Activated CD8-positive, alpha-beta memory T cell treated with anti-CD3 and anti-CD28 coated beads, Interleukin-2, amount 10 ng/mL, durations not matched to agents 7 days and 5 days (primary cell): ENCODE measurements at regions not wholly inside any gene's neighbourhood (a gene's known extent, or its start where the extent isn't known, plus 50 kb on each side); places are given as distances from the start of the nearest gene placed in this dataset.
"Not testable (repeated sequence)": the region's sequence is repeated elsewhere in the genome, so short reads cannot be mapped to it uniquely, and the experiment has no call there.

ENCODE experiments used
- ATAC-seq: fragments of 150-1000 bp; cut with Tn5 transposase; one replicate; pipeline ENCODE4 v1.10.0; 2021; ENCODE audit warnings: moderate library complexity
- CTCF ChIA-PET: fragments of 350-600 bp; sonication (Branson Sonifier 250); formaldehyde crosslinking; loops from one replicate; lab custom pipeline; 2021; ENCODE audit warnings: antibody characterized with exemption; lab: Charles Lee
- DNase-seq: peaks from one replicate; pipeline ENCODE4 v3.0.0-alpha.2; 2020
- H3K27ac Mint-ChIP-seq: one replicate; pipeline ENCODE4 v1.8.0; 2021; ENCODE audit warnings: mild to moderate bottlenecking, mixed read lengths
- H3K27me3 Mint-ChIP-seq: one replicate; pipeline ENCODE4 v1.8.0; 2021; ENCODE audit warnings: mixed read lengths
- H3K36me3 Mint-ChIP-seq: one replicate; pipeline ENCODE4 v1.8.0; 2021; ENCODE audit warnings: mild to moderate bottlenecking, mixed read lengths
- H3K4me1 Mint-ChIP-seq: one replicate; pipeline ENCODE4 v1.8.0; 2021; ENCODE audit warnings: mixed read lengths
- H3K4me3 Mint-ChIP-seq: one replicate; pipeline ENCODE4 v1.8.0; 2021; ENCODE audit warnings: mild to moderate bottlenecking, moderate library complexity, mixed read lengths
- H3K9me3 Mint-ChIP-seq: one replicate; pipeline ENCODE4 v1.8.0; 2022; ENCODE audit warnings: low read depth, mixed read lengths

DNA sequence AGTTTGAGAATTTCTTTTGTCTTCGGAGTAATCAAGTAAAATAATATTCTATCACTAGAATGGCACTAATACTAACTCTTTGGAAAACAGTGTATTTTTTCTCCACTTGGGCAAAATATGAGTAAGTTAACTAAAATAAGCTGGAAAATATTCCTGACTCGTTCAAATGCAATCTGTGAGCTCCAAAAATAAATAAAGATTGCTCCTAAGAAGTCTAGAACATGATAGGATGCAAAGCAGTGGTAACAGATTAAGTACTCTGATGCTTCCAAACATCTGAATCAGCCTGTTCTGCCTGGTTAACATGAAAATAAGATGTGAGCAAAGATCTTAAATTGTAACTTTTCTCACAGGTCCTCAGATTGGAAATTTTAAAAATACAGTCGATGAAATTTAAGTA, 285.1 kb upstream of the ID4 start:
- no peak overlapping the region for H3K27ac Mint-ChIP-seq
- no peaks in the 10 kb centered on the region for H3K36me3 Mint-ChIP-seq
- no peaks in the 10 kb centered on the region for H3K27me3 Mint-ChIP-seq
- CTCF ChIA-PET: no interaction called here
- no peaks in the 10 kb centered on the region for H3K4me1 Mint-ChIP-seq
- H3K4me3 Mint-ChIP-seq: no peak overlapping the region
- H3K9me3 Mint-ChIP-seq: no peaks in the 10 kb centered on the region
- DNase-seq (no peak), ATAC-seq (no peak)

DNA sequence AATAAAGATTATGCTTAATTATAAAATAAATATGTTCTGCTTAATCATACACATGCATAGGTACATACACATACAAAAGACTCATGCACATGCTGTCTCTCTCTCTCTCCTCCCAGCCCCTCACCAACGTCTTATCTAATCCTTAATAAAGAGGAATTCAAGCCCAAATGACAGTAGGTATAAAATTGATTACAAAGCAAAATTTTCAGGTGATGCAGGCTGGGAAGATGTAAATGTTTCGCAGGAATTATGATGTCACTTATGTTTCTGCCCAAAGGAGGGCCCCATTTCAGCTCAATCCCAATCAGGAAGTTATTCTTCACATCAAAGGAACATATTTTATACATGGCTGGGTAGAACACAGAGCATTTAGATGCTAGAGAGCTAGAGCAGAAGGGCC, 284.6 kb upstream of the ID4 start:
- Mint-ChIP-seq H3K4me1 (no peaks in the 10 kb centered on the region), H3K36me3 (no peaks in the 10 kb centered on the region), H3K9me3 (no peaks in the 10 kb centered on the region), H3K4me3 (no peak overlapping the region), H3K27ac (no peak overlapping the region), H3K27me3 (no peaks in the 10 kb centered on the region)
- DNase-seq (no peak), ATAC-seq (no peak)
- CTCF ChIA-PET: no interaction called here

DNA sequence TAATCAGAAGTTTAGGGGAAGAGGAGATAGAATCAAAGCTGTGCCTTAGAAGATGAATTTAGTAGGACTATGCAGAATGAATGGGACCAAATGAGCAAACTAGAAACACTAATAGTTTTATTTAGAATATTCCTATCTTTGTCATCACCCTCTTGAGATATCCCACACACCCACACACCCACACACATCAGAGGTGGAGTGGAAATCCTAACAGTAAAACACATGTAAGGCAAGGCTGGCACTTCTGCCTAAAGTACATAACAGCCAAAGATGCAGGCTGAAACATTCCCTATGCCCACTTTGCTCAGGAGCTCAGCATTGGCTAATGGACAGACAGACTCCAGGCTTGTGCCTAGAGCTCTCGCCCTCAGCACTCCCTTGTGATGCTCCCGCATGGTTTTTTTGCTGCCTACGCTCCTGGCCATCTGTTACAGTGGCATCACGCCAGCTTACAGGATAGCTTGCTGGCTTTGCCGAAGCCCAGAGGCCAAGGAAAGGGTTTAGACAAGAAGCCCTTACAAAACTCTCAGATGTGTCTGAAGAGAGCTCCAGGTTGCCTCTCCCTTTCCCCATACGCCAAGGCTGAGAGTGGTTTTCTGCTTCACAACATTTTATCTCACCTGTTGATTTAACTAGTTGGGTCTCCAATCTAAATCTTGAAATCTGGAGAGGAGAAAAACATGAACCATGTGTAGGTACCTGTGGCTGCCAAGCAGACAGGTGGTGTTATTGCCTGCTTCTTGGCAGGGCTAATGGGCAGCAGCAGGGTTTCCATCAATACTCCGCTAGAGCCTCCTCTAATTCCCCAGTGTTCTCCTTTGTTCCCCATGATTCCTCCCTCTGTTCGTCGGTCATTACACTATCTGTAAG, 282.6 kb upstream of the ID4 start:
- CTCF ChIA-PET: no interaction called here
- no peak overlapping the region for H3K27ac Mint-ChIP-seq
- no peak overlapping the region for H3K4me3 Mint-ChIP-seq
- H3K4me1 Mint-ChIP-seq: no peaks in the 10 kb centered on the region
- no peaks in the 10 kb centered on the region for H3K27me3 Mint-ChIP-seq
- no peak for DNase-seq
- no peaks in the 10 kb centered on the region for H3K36me3 Mint-ChIP-seq
- ATAC-seq: no peak
- peaks cover 2% of the 10 kb centered on the region for H3K9me3 Mint-ChIP-seq

DNA sequence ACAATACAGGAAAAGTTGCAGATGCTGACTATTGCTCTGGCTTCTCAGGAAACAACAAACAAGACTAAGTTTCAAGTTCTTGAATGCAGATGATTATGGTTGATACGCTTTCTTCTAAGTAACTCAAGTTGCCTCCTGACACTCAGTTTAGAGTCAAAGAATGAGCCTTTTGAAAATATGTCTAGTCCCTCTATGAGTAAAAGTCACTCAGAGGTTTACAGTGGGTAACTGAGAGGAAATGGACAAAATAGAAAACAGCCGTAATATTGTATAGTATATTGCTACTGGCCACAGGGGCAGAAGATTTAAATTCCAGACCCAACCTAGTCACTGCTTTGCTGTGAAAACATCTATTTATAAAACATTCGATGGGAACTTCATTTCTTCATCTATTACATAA, 280.0 kb upstream of the ID4 start:
- CTCF ChIA-PET: no interaction called here
- no peak for ATAC-seq
- Mint-ChIP-seq H3K9me3 (peaks cover 4% of the 10 kb centered on the region), H3K4me1 (no peaks in the 10 kb centered on the region), H3K27ac (no peak overlapping the region), H3K27me3 (no peaks in the 10 kb centered on the region), H3K36me3 (no peaks in the 10 kb centered on the region), H3K4me3 (no peak overlapping the region)
- DNase-seq: no peak

DNA sequence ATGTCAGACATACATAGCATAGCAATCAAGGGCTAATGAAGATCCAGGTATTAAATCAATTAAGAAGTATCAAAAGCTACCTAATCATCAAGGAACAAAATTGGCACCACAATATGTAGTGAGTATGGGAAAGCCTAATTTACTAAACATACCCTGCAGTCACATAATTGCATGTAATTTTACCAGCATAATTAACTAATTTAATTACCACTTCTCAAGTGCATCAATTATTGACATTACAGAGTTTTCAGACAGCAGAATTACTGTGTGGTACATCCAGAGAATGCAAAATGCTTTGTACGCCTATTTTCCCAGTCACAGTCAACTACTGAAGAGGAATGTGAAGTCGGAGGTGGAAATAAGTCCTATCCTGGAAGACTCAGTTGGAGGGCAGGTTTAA, 279.0 kb upstream of the ID4 start:
- DNase-seq: no peak
- CTCF ChIA-PET: no interaction called here
- no peak overlapping the region for H3K4me3 Mint-ChIP-seq
- H3K27ac Mint-ChIP-seq: no peak overlapping the region
- no peak for ATAC-seq
- H3K9me3 Mint-ChIP-seq: peaks cover 4% of the 10 kb centered on the region
- H3K4me1 Mint-ChIP-seq: no peaks in the 10 kb centered on the region
- H3K27me3 Mint-ChIP-seq: no peaks in the 10 kb centered on the region
- H3K36me3 Mint-ChIP-seq: no peaks in the 10 kb centered on the region

DNA sequence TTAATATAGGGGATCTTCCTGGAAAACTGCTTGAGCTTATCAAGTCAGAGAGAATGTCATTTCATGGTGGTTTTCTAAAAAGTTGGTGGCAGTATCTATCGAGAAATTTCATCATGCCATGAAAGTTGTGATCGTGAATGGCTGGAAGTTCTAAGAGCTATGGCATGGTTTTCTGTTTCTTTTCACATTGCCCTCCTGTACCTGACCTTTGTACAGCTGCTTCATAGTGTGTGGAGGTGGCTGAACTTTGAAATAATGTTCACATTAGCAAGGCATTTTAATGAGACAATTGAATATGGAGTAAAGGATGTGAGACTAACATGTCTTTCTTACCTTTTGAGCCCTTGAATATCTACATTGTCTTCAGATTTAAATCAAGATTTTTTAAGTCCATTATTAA, 278.2 kb upstream of the ID4 start:
- no peaks in the 10 kb centered on the region for H3K36me3 Mint-ChIP-seq
- H3K9me3 Mint-ChIP-seq: peaks cover 4% of the 10 kb centered on the region
- H3K4me3 Mint-ChIP-seq: no peak overlapping the region
- H3K27me3 Mint-ChIP-seq: no peaks in the 10 kb centered on the region
- CTCF ChIA-PET: no interaction called here
- H3K27ac Mint-ChIP-seq: no peak overlapping the region
- ATAC-seq: no peak
- DNase-seq: no peak
- H3K4me1 Mint-ChIP-seq: no peaks in the 10 kb centered on the region

DNA sequence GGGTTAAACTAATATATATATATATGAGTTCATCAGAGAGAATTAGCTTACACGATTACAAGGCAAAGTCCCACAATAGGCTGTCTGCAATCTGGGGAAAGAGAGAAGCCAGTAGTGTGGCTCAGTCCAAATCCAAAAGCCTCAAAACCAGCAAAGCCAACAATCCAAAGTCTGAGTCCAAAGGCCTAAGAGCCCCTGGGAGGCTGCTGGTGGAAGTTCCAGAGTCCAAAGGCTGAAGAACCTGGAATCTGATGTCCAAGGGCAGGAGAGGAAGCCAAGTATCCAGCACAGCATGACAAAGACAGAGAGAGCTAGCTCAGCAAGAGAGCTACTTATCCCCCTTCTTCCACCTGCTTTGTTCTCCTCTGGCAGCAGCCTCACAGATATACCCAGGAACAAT, 274.7 kb upstream of the ID4 start:
- Mint-ChIP-seq H3K27ac (no peak overlapping the region), H3K4me1 (no peaks in the 10 kb centered on the region), H3K4me3 (no peak overlapping the region), H3K9me3 (peaks cover 4% of the 10 kb centered on the region), H3K27me3 (no peaks in the 10 kb centered on the region), H3K36me3 (no peaks in the 10 kb centered on the region)
- CTCF ChIA-PET: no interaction called here
- no peak for DNase-seq
- no peak for ATAC-seq

DNA sequence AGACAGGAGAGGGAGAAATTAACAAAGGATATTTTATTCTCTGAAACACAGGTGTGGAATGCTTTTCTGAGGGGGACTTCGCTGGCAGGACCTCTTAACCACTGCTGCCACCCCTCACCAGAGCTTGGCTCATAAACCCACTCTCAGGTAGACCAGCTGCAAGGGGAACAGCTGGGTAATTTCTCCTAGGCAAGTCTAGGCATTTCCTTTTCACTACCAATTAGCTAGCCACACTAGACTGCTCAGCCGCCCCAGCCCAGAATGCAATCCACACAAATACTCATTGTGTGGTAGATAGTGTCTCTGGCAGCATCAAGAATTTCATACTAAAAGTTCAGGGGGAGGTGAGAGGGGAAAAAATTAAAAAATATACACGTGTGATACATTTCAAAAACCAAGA, 267.6 kb upstream of the ID4 start:
- no peaks in the 10 kb centered on the region for H3K4me1 Mint-ChIP-seq
- H3K27me3 Mint-ChIP-seq: no peaks in the 10 kb centered on the region

DNA sequence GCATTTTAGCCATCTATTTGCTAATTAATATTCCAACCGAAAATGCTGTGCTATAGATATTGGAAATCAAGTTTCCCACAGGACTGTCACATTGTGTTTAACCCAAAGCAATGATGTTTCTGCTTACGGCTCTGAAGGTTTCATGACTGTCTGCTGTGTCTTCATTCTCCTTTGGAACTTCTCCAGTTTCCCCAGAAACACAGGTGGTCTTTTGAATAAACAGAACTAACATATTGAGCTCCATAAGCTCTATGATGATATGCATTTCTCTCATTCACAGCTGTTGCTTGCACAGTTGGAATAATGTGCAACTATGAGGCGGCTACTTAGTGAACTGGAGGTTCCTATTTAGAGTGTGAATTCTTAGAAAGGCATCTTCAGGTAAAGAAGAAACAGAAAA, 266.0 kb upstream of the ID4 start:
- H3K36me3 Mint-ChIP-seq: no peaks in the 10 kb centered on the region
- H3K27ac Mint-ChIP-seq: no peak overlapping the region
- CTCF ChIA-PET: no interaction called here
- peaks cover 4% of the 10 kb centered on the region for H3K9me3 Mint-ChIP-seq
- ATAC-seq (no peak), DNase-seq (no peak)
- H3K4me1 Mint-ChIP-seq: no peaks in the 10 kb centered on the region
- H3K4me3 Mint-ChIP-seq: no peak overlapping the region
- no peaks in the 10 kb centered on the region for H3K27me3 Mint-ChIP-seq

More for the DNA sequence above, 267.6 kb upstream of the ID4 start:
- H3K27ac Mint-ChIP-seq: no peak overlapping the region
- DNase-seq: no peak
- H3K9me3 Mint-ChIP-seq: peaks cover 4% of the 10 kb centered on the region
- CTCF ChIA-PET: no interaction called here
- no peaks in the 10 kb centered on the region for H3K36me3 Mint-ChIP-seq
- no peak for ATAC-seq
- no peak overlapping the region for H3K4me3 Mint-ChIP-seq

DNA sequence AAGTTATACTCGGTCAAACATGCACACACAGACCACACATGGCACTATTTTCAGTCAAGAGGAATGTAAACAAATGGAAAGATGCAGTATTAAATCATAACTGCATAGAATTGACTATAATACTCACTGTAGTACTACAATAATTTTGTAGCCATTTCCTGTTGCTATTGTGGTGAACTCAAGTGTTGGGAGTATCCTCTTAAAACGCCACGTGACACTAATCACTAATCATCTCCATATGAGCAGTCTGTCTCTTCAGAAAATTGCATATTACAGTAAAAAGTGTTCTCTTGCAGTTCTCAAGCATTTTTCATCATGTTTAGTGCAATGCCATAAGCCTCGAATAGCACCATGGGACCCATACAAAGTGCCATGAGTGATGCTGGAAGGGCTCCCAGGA, 258.7 kb upstream of the ID4 start:
- no peak for DNase-seq
- H3K4me1 Mint-ChIP-seq: no peaks in the 10 kb centered on the region
- no peak overlapping the region for H3K27ac Mint-ChIP-seq
- no peaks in the 10 kb centered on the region for H3K36me3 Mint-ChIP-seq
- no peak overlapping the region for H3K4me3 Mint-ChIP-seq
- no peak for ATAC-seq
- H3K27me3 Mint-ChIP-seq: no peaks in the 10 kb centered on the region
- CTCF ChIA-PET: no interaction called here
- peaks cover 4% of the 10 kb centered on the region for H3K9me3 Mint-ChIP-seq

DNA sequence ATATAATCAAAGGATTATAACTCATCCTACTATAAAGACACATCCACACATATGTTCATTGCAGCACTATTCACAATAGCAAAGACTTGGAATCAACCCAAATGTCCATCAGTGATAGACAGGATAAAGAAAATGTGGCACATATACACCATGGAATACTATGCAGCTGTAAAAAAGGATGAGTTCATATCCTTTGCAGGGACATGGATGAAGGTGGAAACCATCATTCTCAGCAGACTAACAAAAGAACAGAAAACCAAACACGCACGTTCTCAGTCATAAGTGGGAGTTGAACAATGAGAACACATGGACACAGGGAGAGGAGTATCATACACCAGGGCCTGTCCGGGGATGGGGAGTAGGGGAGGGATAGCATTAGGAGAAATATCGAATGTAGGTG, 253.0 kb upstream of the ID4 start:
- H3K4me3 Mint-ChIP-seq, DNase-seq, H3K27ac Mint-ChIP-seq, H3K4me1 Mint-ChIP-seq, H3K27me3 Mint-ChIP-seq, CTCF ChIA-PET, ATAC-seq, H3K36me3 Mint-ChIP-seq, H3K9me3 Mint-ChIP-seq: not testable (repeated sequence)

DNA sequence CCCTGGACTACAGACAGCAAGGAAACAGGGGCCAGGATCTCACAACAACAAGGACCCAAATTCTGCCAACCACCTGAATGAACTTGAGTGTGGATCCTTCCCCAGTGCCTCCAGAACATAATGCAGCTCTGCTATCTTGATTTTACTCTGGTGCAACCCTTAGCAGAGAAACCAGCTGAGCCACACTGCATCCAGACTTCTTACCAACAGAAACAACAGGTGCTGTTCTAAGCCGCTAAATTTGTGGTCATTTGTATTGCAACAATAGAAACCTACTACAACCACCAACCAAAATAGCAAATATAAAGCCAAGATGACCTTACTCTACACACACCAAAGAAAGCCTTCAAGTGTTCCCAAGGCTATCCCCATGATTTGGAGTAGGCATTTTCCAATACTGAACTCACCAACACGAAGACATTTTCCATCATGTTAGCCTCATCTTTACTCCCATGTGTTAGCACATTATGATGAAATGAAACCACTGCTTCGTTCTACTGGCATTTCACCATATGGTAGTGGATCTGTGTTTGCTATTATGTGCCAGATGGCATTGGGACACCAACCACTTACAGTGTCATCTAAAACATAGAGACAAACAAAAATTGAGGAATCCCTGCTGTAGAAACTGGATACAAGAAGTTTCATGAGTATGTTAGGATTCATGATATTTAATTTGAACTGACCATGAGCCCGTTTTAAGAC, 249.8 kb upstream of the ID4 start:
- Mint-ChIP-seq H3K36me3 (no peaks in the 10 kb centered on the region), H3K27ac (no peak overlapping the region), H3K9me3 (peaks cover 4% of the 10 kb centered on the region), H3K27me3 (no peaks in the 10 kb centered on the region), H3K4me1 (no peaks in the 10 kb centered on the region), H3K4me3 (no peak overlapping the region)
- ATAC-seq (no peak), DNase-seq (no peak)
- CTCF ChIA-PET: no interaction called here

DNA sequence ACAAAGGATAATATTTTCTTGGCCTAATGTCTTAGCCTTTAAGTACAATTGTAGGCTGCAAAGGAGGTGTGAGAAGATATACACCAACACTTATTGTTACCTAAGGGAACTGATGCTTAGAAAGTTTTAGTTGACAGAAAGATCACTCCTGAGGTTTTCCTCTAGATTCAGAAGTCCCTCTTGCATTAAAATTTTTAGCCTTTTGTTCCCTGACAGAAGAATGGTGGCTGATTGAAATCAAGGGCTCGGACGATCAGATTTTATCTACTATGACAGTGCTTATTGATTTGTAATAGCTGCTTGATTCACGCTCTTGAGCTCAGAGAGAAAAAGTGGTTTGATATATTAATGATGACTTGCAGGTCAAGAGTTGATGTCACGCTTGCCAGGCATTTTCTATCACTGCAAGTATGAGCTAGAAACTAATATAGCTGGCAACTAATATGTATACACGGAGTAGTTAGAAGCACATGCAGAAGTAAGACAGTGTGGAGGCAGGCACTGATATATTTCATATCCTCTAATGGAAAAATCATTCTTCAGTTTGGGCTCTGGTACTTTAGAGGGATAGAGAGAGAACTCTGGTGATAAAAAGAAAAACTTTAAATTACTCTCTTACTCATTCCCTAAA, 246.6 kb upstream of the ID4 start:
- Mint-ChIP-seq H3K27me3 (no peaks in the 10 kb centered on the region), H3K4me3 (no peak overlapping the region), H3K9me3 (no peaks in the 10 kb centered on the region), H3K27ac (no peak overlapping the region), H3K36me3 (no peaks in the 10 kb centered on the region), H3K4me1 (no peaks in the 10 kb centered on the region)
- ATAC-seq: no peak
- CTCF ChIA-PET: no interaction called here
- DNase-seq: no peak

DNA sequence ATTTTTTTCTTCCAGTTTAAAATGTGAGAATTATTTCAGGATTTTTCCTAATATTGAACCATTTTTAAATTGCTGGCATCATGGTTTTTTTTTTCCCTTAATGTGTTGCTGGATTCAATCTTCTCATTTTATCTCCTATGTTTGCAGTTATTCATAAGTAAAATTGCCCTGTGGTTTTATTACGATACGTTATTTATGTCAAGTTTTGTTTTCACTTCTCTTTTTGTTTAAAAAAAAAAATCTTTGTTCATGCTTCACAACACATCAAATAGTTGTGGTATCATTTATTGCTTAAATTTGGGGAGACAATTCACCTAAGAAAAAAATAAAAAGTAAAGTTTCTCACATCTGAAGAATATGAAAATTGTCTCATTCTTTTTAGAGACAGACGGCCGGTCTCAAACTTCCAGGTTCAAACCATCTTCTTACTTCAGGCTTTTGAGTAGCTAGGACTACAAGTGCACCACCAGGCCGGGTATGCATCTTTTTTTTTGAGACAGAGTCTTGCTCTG, 239.3 kb upstream of the ID4 start:
- CTCF ChIA-PET: no interaction called here

More for the DNA sequence above, 239.3 kb upstream of the ID4 start:
- no peak for DNase-seq
- no peak for ATAC-seq
- Mint-ChIP-seq H3K4me1 (no peaks in the 10 kb centered on the region), H3K27ac (no peak overlapping the region), H3K9me3 (peaks cover 2% of the 10 kb centered on the region), H3K27me3 (no peaks in the 10 kb centered on the region), H3K4me3 (no peak overlapping the region), H3K36me3 (no peaks in the 10 kb centered on the region)
